ENCODE measurements at regions not wholly inside any gene's neighbourhood (a gene's known extent, or its start where the extent isn't known, plus 50 kb on each side); places are given as distances from the start of the nearest gene placed in this dataset.
"Not testable (repeated sequence)": the region's sequence is repeated elsewhere in the genome, so short reads cannot be mapped to it uniquely, and the experiment has no call there.

- no peak for DNase-seq (ENCODE audit: low read depth)
These were observed 561.2 kb upstream of the SEMA6A start for GRCh38 chr5:117135851-117136250.

GRCh38 chr5:117133198-117133597 is 558.6 kb upstream of the SEMA6A start:
- no peak for DNase-seq (ENCODE audit: low read depth)

- DNase-seq (ENCODE audit: low read depth) = no peak
These were observed 557.3 kb upstream of the SEMA6A start for GRCh38 chr5:117131876-117132275.

GRCh38 chr5:117131048-117131679 is 556.5 kb upstream of the SEMA6A start:
- no peak for DNase-seq (ENCODE audit: low read depth)

- DNase-seq (ENCODE audit: low read depth) = no peak
These were observed 543.9 kb upstream of the SEMA6A start for GRCh38 chr5:117118499-117118898.

GRCh38 chr5:117117314-117117713 is 542.7 kb upstream of the SEMA6A start:
- DNase-seq (ENCODE audit: low read depth) = not testable (repeated sequence)

GRCh38 chr5:117110548-117110947 is 535.9 kb upstream of the SEMA6A start:
- no peak for DNase-seq (ENCODE audit: low read depth)

- DNase-seq (ENCODE audit: low read depth) = no peak
These were observed 533.2 kb upstream of the SEMA6A start for GRCh38 chr5:117107859-117108258.

GRCh38 chr5:117103703-117104102 is 529.1 kb upstream of the SEMA6A start:
- no peak for DNase-seq (ENCODE audit: low read depth)

- DNase-seq (ENCODE audit: low read depth) = no peak
These were observed 528.0 kb upstream of the SEMA6A start for GRCh38 chr5:117102591-117102990.

GRCh38 chr5:117100176-117100575 is 525.6 kb upstream of the SEMA6A start:
- no peak for DNase-seq (ENCODE audit: low read depth)

GRCh38 chr5:117098094-117098493 is 523.5 kb upstream of the SEMA6A start:
- no peak for DNase-seq (ENCODE audit: low read depth)

GRCh38 chr5:117095346-117096332 is 521.0 kb upstream of the SEMA6A start:
- no peak for DNase-seq (ENCODE audit: low read depth)

- DNase-seq (ENCODE audit: low read depth) = no peak
These were observed 519.6 kb upstream of the SEMA6A start for GRCh38 chr5:117094114-117094815.

GRCh38 chr5:117093653-117094052 is 519.0 kb upstream of the SEMA6A start:
- no peak for DNase-seq (ENCODE audit: low read depth)

- DNase-seq (ENCODE audit: low read depth) = no peak
These were observed 514.4 kb upstream of the SEMA6A start for GRCh38 chr5:117089001-117089400.

GRCh38 chr5:117088176-117088575 is 513.6 kb upstream of the SEMA6A start:
- no peak for DNase-seq (ENCODE audit: low read depth)

GRCh38 chr5:117084067-117084466 is 509.4 kb upstream of the SEMA6A start:
- DNase-seq (ENCODE audit: low read depth) = no peak

- DNase-seq (ENCODE audit: low read depth) = no peak
These were observed 508.4 kb upstream of the SEMA6A start for GRCh38 chr5:117082977-117083376.

- no peak for DNase-seq (ENCODE audit: low read depth)
These were observed 502.5 kb upstream of the SEMA6A start for GRCh38 chr5:117077142-117077541.

GRCh38 chr5:117072439-117072838 is 497.8 kb upstream of the SEMA6A start:
- DNase-seq (ENCODE audit: low read depth) = no peak

- DNase-seq (ENCODE audit: low read depth) = no peak
These were observed 491.2 kb upstream of the SEMA6A start for GRCh38 chr5:117065800-117066199.

- DNase-seq (ENCODE audit: low read depth) = no peak
These were observed 490.5 kb upstream of the SEMA6A start for GRCh38 chr5:117065161-117065560.

All from activated T-cell treated with anti-CD3 and anti-CD28 coated beads for 24 hours (primary cell).